ENCODE measurements at regions not wholly inside any gene's neighbourhood (a gene's known extent, or its start where the extent isn't known, plus 50 kb on each side); places are given as distances from the start of the nearest gene placed in this dataset.
"Not testable (repeated sequence)": the region's sequence is repeated elsewhere in the genome, so short reads cannot be mapped to it uniquely, and the experiment has no call there.

GRCh38 chr6:76752841-76753240 is 680.4 kb upstream of the IMPG1 start:
- H3K9me3 ChIP-seq (ENCODE audit: severe bottlenecking) = no peaks in the 10 kb centered on the region
- no peak for ATAC-seq (ENCODE audit: low read depth)

DNA sequence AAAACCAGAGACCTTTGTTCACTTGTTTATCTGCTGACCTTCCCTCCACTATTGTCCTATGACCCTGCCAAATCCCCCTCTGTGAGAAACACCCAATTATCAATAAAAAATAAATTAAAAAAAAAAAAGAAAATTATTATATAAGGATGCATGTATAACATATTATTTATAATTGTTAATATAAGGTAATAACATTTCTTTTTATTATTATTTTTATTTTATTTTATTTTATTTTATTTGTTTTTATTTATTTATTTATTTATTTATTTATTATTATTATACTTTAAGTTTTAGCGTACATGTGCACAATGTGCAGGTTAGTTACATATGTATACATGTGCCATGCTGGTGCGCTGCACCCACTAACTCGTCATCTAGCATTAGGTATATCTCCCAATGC is 672.9 kb upstream of the IMPG1 start:
- not testable (repeated sequence) for DNase-seq (ENCODE audit: low spot score); H3K4me1 ChIP-seq (ENCODE audit: insufficient read depth, poor library complexity, severe bottlenecking); H3K9me3 ChIP-seq (ENCODE audit: severe bottlenecking); H3K27me3 ChIP-seq (ENCODE audit: insufficient read depth, poor library complexity, severe bottlenecking); H3K4me3 ChIP-seq (ENCODE audit: severe bottlenecking); H3K36me3 ChIP-seq (ENCODE audit: low read depth); H3K27ac ChIP-seq (ENCODE audit: poor library complexity, severe bottlenecking); ATAC-seq (ENCODE audit: low read depth)

More at GRCh38 chr6:76752841-76753240, 680.4 kb upstream of the IMPG1 start:
- no peak for DNase-seq (ENCODE audit: low spot score)
- TF ChIP-seq, protein P1, sequence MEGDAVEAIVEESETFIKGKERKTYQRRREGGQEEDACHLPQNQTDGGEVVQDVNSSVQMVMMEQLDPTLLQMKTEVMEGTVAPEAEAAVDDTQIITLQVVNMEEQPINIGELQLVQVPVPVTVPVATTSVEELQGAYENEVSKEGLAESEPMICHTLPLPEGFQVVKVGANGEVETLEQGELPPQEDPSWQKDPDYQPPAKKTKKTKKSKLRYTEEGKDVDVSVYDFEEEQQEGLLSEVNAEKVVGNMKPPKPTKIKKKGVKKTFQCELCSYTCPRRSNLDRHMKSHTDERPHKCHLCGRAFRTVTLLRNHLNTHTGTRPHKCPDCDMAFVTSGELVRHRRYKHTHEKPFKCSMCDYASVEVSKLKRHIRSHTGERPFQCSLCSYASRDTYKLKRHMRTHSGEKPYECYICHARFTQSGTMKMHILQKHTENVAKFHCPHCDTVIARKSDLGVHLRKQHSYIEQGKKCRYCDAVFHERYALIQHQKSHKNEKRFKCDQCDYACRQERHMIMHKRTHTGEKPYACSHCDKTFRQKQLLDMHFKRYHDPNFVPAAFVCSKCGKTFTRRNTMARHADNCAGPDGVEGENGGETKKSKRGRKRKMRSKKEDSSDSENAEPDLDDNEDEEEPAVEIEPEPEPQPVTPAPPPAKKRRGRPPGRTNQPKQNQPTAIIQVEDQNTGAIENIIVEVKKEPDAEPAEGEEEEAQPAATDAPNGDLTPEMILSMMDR (IDR thresholded peaks at IDR 0.05; ENCODE audit: poor library complexity, severe bottlenecking) = no peak
- Histone ChIP-seq H3K4me1 (ENCODE audit: insufficient read depth, poor library complexity, severe bottlenecking) (no peaks in the 10 kb centered on the region), H3K27ac (ENCODE audit: poor library complexity, severe bottlenecking) (no peak overlapping the region), H3K36me3 (ENCODE audit: low read depth) (no peaks in the 10 kb centered on the region), H3K4me3 (ENCODE audit: severe bottlenecking) (no peak overlapping the region), H3K27me3 (ENCODE audit: insufficient read depth, poor library complexity, severe bottlenecking) (no peaks in the 10 kb centered on the region)

- H3K27me3 ChIP-seq (ENCODE audit: insufficient read depth, poor library complexity, severe bottlenecking); H3K9me3 ChIP-seq (ENCODE audit: severe bottlenecking); ATAC-seq (ENCODE audit: low read depth); H3K4me3 ChIP-seq (ENCODE audit: severe bottlenecking); H3K4me1 ChIP-seq (ENCODE audit: insufficient read depth, poor library complexity, severe bottlenecking); H3K27ac ChIP-seq (ENCODE audit: poor library complexity, severe bottlenecking); DNase-seq (ENCODE audit: low spot score); H3K36me3 ChIP-seq (ENCODE audit: low read depth): not testable (repeated sequence)
These were observed 671.8 kb upstream of the IMPG1 start for GRCh38 chr6:76744151-76744720.

DNA sequence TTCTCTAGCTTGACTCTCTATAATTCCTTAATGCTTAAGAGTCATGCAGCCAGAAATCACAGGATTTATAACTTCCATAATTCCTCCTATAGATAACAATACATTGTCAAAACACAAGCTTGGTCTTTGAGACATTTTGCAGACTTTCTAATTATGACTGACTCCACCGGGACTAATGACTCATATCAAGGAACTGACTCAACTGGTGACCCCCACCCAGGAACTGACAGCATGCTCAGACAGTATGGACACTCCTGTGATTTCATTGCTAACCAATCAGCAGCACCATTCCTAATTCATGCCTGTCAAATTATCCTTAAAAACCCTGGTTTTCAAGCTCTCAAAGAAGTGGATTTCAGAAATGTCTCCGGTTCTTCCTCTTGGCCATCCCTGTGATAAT is 670.5 kb upstream of the IMPG1 start:
- peak; percentile 55; the same call in 1 of the 3 replicates for ATAC-seq (ENCODE audit: low read depth)
- TF ChIP-seq, protein P1 (IDR thresholded peaks at IDR 0.05; ENCODE audit: poor library complexity, severe bottlenecking) = no peak
- Histone ChIP-seq H3K27ac (ENCODE audit: poor library complexity, severe bottlenecking) (no peak overlapping the region), H3K36me3 (ENCODE audit: low read depth) (no peaks in the 10 kb centered on the region), H3K4me3 (ENCODE audit: severe bottlenecking) (no peak overlapping the region), H3K9me3 (ENCODE audit: severe bottlenecking) (no peaks in the 10 kb centered on the region), H3K27me3 (ENCODE audit: insufficient read depth, poor library complexity, severe bottlenecking) (no peaks in the 10 kb centered on the region), H3K4me1 (ENCODE audit: insufficient read depth, poor library complexity, severe bottlenecking) (no peaks in the 10 kb centered on the region)
- no peak for DNase-seq (ENCODE audit: low spot score)

DNA sequence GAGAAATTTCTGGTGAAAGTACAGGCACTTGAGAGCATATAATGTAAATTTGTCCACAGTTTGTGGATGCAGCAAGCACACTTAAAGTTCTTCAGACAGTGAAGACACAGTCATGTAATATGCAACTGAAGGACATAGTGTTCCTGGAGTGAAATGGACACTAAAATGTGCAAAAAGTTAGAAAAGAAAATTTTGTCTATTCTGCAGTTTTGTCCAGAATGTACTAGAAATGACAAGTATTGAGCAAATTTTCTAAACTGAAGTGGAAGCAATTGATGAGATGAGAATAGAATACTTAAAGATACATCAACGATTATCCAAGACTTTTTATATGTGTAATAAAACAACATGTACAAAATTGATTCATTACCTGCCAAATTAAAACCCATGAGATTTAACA is 647.0 kb upstream of the IMPG1 start:
- no peak overlapping the region for H3K27ac ChIP-seq (ENCODE audit: poor library complexity, severe bottlenecking)
- no peaks in the 10 kb centered on the region for H3K9me3 ChIP-seq (ENCODE audit: severe bottlenecking)
- no peaks in the 10 kb centered on the region for H3K4me1 ChIP-seq (ENCODE audit: insufficient read depth, poor library complexity, severe bottlenecking)
- no peaks in the 10 kb centered on the region for H3K36me3 ChIP-seq (ENCODE audit: low read depth)
- TF ChIP-seq, protein P1 (IDR thresholded peaks at IDR 0.05; ENCODE audit: poor library complexity, severe bottlenecking) = no peak
- DNase-seq (ENCODE audit: low spot score) (no peak), ATAC-seq (ENCODE audit: low read depth) (no peak)
- H3K27me3 ChIP-seq (ENCODE audit: insufficient read depth, poor library complexity, severe bottlenecking) = peaks cover 3% of the 10 kb centered on the region
- no peak overlapping the region for H3K4me3 ChIP-seq (ENCODE audit: severe bottlenecking)

DNA sequence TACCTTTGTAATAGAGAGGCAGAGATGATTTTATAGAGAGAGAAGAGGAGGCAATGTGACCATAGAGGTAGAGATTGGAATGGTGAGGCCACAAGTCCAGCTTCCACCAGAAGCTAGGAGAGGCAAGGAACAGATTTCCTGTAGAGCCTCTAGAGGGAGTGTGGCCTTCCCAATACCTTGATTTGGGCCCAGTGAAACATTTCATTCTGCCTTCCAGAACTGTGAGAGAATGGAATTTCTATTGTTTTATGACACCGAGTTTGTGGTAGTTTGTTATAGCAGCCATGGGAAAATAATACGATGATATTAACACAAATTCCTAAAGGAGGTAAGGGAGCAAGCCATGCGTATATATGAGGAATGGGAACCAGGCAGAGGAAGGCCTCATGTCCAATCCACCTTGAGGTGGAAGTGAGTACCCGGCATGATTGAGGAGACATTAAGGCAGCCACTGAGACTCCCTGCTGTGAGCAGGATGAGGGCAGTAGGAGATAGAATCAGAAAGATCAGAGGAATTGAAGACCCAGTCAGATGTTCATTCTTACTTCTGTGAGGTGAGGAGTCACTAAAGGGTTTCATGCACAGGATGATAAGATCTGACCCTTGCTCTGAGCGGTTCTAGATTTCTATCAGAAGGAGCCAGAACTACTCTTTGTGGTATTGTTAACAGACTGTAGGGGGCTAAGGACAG is 636.3 kb upstream of the IMPG1 start:
- Histone ChIP-seq H3K27me3 (ENCODE audit: insufficient read depth, poor library complexity, severe bottlenecking) (no peaks in the 10 kb centered on the region), H3K36me3 (ENCODE audit: low read depth) (no peaks in the 10 kb centered on the region), H3K27ac (ENCODE audit: poor library complexity, severe bottlenecking) (no peak overlapping the region), H3K4me3 (ENCODE audit: severe bottlenecking) (no peak overlapping the region), H3K4me1 (ENCODE audit: insufficient read depth, poor library complexity, severe bottlenecking) (peaks cover under 1% of the 10 kb centered on the region), H3K9me3 (ENCODE audit: severe bottlenecking) (no peaks in the 10 kb centered on the region)
- TF ChIP-seq, protein P1 (IDR thresholded peaks at IDR 0.05; ENCODE audit: poor library complexity, severe bottlenecking) = no peak
- DNase-seq (ENCODE audit: low spot score) (no peak), ATAC-seq (ENCODE audit: low read depth) (no peak)

Measured in RWPE2 (cell line).